ENCODE measurements at regions not wholly inside any gene's neighbourhood (a gene's known extent, or its start where the extent isn't known, plus 50 kb on each side); places are given as distances from the start of the nearest gene placed in this dataset.

DNA sequence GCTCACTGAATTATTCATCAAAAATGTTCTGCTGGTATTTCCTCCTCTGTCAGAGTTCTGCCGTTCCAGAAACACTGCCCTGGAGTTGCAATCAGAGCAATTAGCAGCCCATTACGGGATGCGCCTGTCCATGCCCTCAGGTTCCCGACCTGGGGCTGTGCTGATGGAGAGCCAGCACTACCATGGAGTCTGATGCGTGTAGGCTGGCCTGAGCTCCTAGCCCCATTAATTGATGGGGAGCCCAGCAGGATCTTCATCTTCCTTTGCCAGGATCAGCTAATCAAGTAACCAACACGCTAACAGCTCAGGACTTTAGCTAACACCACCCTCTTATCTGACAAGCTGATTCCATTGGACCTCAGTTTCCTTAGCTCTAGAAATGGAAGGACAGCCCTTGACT is 164.2 kb downstream of the ABHD5 start:
- Mint-ChIP-seq H3K4me3 (no peak overlapping the region), H3K27me3 (peaks cover 47 to 51% of the 10 kb centered on the region in 2 donors), H3K27ac (no peak overlapping the region), H3K4me1 (peaks cover 0 to 4% (median under 1%) of the 10 kb centered on the region in 4 donors), H3K9me3 (peaks cover 0 to 12% (median 4%) of the 10 kb centered on the region in 8 donors), H3K36me3 (no peaks in the 10 kb centered on the region)
- no peak overlapping the region for H3K4me3 ChIP-seq (ENCODE audit: low read length in 2 of 2)
- H3K36me3 ChIP-seq (ENCODE audit: insufficient read depth, low read length), result no peaks in the 10 kb centered on the region
- ChIA-PET CTCF (ENCODE audit: partially characterized antibody) (interaction anchor here (0.8 to 1.5 kb wide), 4 partner anchors 12 to 380 kb away, joined by 3 read pairs; no protein-coding TSS in a partner anchor), POLR2A (ENCODE audit: partially characterized antibody) (no interaction called here)
- H3K27me3 ChIP-seq (ENCODE audit: insufficient read depth, low read length), result peaks cover 15% of the 10 kb centered on the region
- H3K27ac ChIP-seq (ENCODE audit: low read depth, low read length), result no peak overlapping the region
- no peak for DNase-seq
- H3K9me3 ChIP-seq (ENCODE audit: control insufficient read depth in 1 of 2, low read length in 2 of 2), result no peaks in the 10 kb centered on the region
- intact Hi-C loops (cut with micrococcal nuclease), result no loop called here
- H3K4me1 ChIP-seq (ENCODE audit: insufficient read depth, low read length), result no peaks in the 10 kb centered on the region

DNA sequence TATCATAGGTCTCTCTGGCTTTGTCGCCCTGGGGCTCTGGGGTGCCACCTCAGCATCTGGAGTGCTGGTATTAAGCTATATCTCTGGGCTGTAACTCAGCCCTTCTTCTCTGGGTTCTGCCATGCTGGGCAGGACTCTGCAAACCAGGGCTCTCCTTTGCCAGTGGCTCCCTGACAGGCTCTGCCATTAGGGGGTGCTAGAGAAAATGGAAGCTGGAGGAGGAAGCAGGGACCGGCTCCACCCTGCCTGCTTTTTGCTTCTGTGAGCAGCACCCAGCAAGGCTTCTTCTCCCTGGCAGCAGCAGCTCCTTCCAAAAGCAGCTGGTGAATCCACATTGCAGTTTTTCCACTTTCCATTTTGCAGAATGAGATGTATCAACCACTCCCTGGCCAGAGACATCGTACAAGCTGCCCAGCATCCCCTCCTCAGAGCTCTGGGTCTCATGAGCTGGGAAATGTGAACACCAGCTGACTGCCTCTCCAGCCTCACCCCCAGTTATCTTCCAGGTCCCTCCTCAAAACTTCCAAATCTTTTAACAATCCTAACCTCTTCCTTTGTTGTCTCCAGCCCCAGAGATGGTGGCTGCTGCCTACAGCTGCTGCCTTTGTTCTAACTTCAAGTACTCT is 165.0 kb downstream of the ABHD5 start:
- H3K36me3 Mint-ChIP-seq, result no peaks in the 10 kb centered on the region
- CTCF ChIA-PET (ENCODE audit: partially characterized antibody), result interaction anchor here (0.8 to 1.5 kb wide), 7 partner anchors 9 to 379 kb away, joined by 3 to 4 read pairs (median 3); no protein-coding TSS in a partner anchor

DNA sequence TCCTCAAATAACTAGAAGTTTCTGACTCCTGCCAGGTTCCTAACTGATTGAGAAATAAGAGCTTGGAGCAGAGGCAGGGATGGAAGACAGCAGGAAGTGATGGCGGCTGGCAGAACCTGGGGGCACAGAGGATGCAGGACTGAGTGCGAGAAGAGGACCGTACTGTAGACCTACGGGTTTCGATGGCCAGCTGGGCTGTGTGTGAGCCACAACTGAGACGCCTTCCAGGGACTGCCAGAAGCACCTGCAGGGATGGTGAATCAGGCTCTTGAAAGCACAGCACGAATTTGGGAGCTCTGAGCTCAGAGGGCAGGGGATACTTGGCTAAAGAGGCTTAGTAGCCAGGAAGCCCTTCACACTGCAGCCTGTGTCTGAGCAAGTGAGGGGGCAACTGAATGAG is 165.6 kb downstream of the ABHD5 start:
- POLR2A ChIA-PET (ENCODE audit: partially characterized antibody), result no interaction called here
- Mint-ChIP-seq H3K36me3 (no peaks in the 10 kb centered on the region), H3K4me3 (no peak overlapping the region), H3K9me3 (peaks cover 0 to 6% (median 3%) of the 10 kb centered on the region in 8 donors), H3K4me1 (peaks cover 0 to 4% (median under 1%) of the 10 kb centered on the region in 4 donors), H3K27ac (no peak overlapping the region), H3K27me3 (peaks cover 47 to 51% of the 10 kb centered on the region in 2 donors)
- DNase-seq, result no peak
- Histone ChIP-seq H3K27ac (ENCODE audit: low read depth, low read length) (no peak overlapping the region), H3K4me3 (ENCODE audit: low read length in 2 of 2) (no peak overlapping the region), H3K27me3 (ENCODE audit: insufficient read depth, low read length) (peaks cover 15% of the 10 kb centered on the region), H3K36me3 (ENCODE audit: insufficient read depth, low read length) (no peaks in the 10 kb centered on the region), H3K9me3 (ENCODE audit: control insufficient read depth in 1 of 2, low read length in 2 of 2) (no peaks in the 10 kb centered on the region), H3K4me1 (ENCODE audit: insufficient read depth, low read length) (no peaks in the 10 kb centered on the region)
- CTCF ChIA-PET (ENCODE audit: partially characterized antibody), result interaction anchor here (0.9 to 1.4 kb wide), 4 partner anchors 10 to 153 kb away, joined by 3 to 4 read pairs (median 4); no protein-coding TSS in a partner anchor
- intact Hi-C loops (cut with micrococcal nuclease), result no loop called here

More for the DNA sequence above, 165.0 kb downstream of the ABHD5 start:
- POLR2A ChIA-PET (ENCODE audit: partially characterized antibody), result no interaction called here
- intact Hi-C loops (cut with micrococcal nuclease), result no loop called here
- Histone ChIP-seq H3K9me3 (ENCODE audit: control insufficient read depth in 1 of 2, low read length in 2 of 2) (no peaks in the 10 kb centered on the region), H3K36me3 (ENCODE audit: insufficient read depth, low read length) (no peaks in the 10 kb centered on the region), H3K4me3 (ENCODE audit: low read length in 2 of 2) (no peak overlapping the region), H3K27ac (ENCODE audit: low read depth, low read length) (no peak overlapping the region), H3K4me1 (ENCODE audit: insufficient read depth, low read length) (no peaks in the 10 kb centered on the region), H3K27me3 (ENCODE audit: insufficient read depth, low read length) (peaks cover 15% of the 10 kb centered on the region)
- Mint-ChIP-seq H3K4me3 (no peak overlapping the region), H3K4me1 (peaks cover 0 to 4% (median under 1%) of the 10 kb centered on the region in 4 donors), H3K27me3 (peaks cover 47 to 51% of the 10 kb centered on the region in 2 donors), H3K9me3 (peaks cover 0 to 8% (median 3%) of the 10 kb centered on the region in 8 donors), H3K27ac (peak overlapping the region in 1 of 7 donors; percentile 45)
- DNase-seq, result peak in 4 of 5 donors; percentile 3 to 14 (median 9)

DNA sequence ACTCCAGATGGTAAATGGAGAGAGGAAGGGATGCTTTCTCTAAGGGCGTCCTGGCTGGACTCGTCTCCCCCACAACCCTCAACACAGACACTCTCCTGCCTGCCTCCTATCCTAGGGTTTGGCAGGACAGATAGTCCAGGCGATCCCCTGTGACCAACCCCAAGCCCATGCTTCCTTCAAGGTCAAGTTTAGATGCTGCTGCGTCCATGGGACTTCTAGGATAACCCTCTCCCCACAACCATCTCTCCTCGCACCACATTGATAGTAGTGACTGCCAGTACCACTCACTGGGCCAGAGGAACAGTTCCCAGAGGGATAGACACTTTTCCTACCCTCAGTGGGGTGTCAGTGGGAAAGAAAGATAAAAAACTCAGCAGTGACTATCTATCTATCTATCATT is 166.0 kb downstream of the ABHD5 start:
- H3K4me1 Mint-ChIP-seq, result peaks cover 0 to 4% (median under 1%) of the 10 kb centered on the region in 4 donors
- no peak overlapping the region for H3K4me3 Mint-ChIP-seq
- peaks cover 46 to 51% of the 10 kb centered on the region in 2 donors for H3K27me3 Mint-ChIP-seq
- H3K9me3 ChIP-seq (ENCODE audit: control insufficient read depth in 1 of 2, low read length in 2 of 2), result no peaks in the 10 kb centered on the region
- H3K36me3 ChIP-seq (ENCODE audit: insufficient read depth, low read length), result no peaks in the 10 kb centered on the region
- intact Hi-C loops (cut with micrococcal nuclease), result no loop called here
- no peak overlapping the region for H3K4me3 ChIP-seq (ENCODE audit: low read length in 2 of 2)
- H3K36me3 Mint-ChIP-seq, result no peaks in the 10 kb centered on the region
- H3K27ac ChIP-seq (ENCODE audit: low read depth, low read length), result no peak overlapping the region
- H3K27me3 ChIP-seq (ENCODE audit: insufficient read depth, low read length), result peaks cover 15% of the 10 kb centered on the region
- ChIA-PET POLR2A (ENCODE audit: partially characterized antibody) (no interaction called here), CTCF (ENCODE audit: partially characterized antibody) (interaction anchor here (1.1 kb wide), 1 partner anchor 14 kb away, joined by 4 read pairs; no protein-coding TSS in a partner anchor)
- H3K9me3 Mint-ChIP-seq, result peaks cover 0 to 3% (median under 1%) of the 10 kb centered on the region in 8 donors
- no peak overlapping the region for H3K27ac Mint-ChIP-seq
- no peak for DNase-seq
- no peaks in the 10 kb centered on the region for H3K4me1 ChIP-seq (ENCODE audit: insufficient read depth, low read length)

DNA sequence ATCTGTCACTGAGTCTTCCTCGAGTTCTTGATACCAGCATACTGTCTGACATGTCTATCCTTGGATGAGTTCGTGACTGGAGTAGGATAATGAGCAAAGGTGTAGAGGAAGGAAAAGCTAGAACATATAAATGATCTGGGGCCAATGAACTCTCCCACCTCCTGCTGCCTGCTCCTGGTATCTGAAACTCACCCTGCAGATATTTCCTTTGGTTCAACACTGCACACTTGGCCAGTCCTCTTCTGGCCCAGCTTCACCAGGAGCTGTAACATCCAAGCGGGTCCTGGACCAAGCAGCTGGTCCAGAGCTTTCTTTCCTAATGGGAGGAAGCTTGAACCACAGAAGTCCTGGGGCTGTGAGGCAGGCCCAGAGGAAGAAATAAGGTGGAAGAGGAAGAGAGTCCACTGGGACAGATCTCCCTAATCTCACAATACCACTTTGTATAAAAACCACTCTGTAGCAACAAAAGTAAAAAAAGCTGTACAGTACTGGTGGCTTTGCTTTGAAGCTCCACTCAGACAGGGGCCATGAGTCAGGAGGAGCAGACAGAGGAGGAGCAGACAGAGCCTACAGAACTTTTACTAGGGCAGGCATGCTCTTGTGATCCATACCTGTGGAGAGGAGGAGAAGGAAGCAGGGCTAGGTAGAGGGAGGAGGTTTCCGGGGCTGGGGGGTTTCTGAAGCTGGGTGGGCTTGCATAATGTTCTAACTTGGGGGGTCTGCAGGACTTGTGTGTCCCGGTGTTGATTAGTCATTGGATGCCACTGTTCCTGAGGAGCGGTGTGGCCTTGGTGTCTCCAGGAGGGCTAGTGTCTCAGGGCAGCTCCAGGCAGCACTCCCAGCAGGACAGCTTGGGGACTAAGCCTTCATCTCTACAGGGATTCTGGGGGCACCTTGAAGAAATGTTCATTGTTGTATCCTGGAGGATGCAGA is 166.9 kb downstream of the ABHD5 start:
- no peaks in the 10 kb centered on the region for H3K36me3 ChIP-seq (ENCODE audit: insufficient read depth, low read length)
- peaks cover 0 to 3% (median 0%) of the 10 kb centered on the region in 8 donors for H3K9me3 Mint-ChIP-seq
- H3K27me3 Mint-ChIP-seq, result peaks cover 40 to 52% of the 10 kb centered on the region in 2 donors

DNA sequence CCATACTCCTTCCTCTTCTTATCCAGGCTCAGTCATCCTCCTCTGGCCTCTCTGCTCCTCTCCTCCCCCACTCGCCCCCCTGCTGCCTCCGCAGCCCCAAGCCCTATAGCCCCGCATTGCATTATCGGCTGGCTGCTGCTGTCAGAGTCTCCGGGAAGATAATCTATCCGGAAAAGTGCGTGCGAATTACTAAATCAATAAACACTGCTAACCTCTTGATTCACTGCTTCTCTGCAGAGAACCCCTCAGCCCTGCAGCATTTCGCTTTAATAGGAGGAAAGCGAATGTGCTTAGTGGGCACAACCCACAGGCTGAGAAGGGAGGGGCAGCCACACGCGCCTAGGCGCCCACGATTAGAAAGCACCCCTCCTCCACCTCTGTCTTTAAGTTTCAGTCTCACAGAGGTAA is 167.6 kb downstream of the ABHD5 start:
- CTCF ChIA-PET (ENCODE audit: partially characterized antibody), result no interaction called here
- H3K27ac ChIP-seq (ENCODE audit: low read depth, low read length), result no peak overlapping the region
- Mint-ChIP-seq H3K36me3 (no peaks in the 10 kb centered on the region), H3K4me1 (peaks cover 0 to 4% (median under 1%) of the 10 kb centered on the region in 4 donors), H3K27me3 (peaks cover 39 to 59% of the 10 kb centered on the region in 2 donors), H3K27ac (no peak overlapping the region), H3K9me3 (peaks cover 0 to 3% (median 0%) of the 10 kb centered on the region in 8 donors), H3K4me3 (no peak overlapping the region)
- intact Hi-C loops (cut with micrococcal nuclease), result no loop called here
- H3K36me3 ChIP-seq (ENCODE audit: insufficient read depth, low read length), result no peaks in the 10 kb centered on the region
- H3K27me3 ChIP-seq (ENCODE audit: insufficient read depth, low read length), result peaks cover 15% of the 10 kb centered on the region
- DNase-seq, result no peak
- POLR2A ChIA-PET (ENCODE audit: partially characterized antibody), result no interaction called here
- H3K4me1 ChIP-seq (ENCODE audit: insufficient read depth, low read length), result no peaks in the 10 kb centered on the region
- no peak overlapping the region for H3K4me3 ChIP-seq (ENCODE audit: low read length in 2 of 2)
- no peaks in the 10 kb centered on the region for H3K9me3 ChIP-seq (ENCODE audit: control insufficient read depth in 1 of 2, low read length in 2 of 2)

More for the DNA sequence above, 166.9 kb downstream of the ABHD5 start:
- Histone ChIP-seq H3K27ac (ENCODE audit: low read depth, low read length) (no peak overlapping the region), H3K4me1 (ENCODE audit: insufficient read depth, low read length) (no peaks in the 10 kb centered on the region), H3K9me3 (ENCODE audit: control insufficient read depth in 1 of 2, low read length in 2 of 2) (no peaks in the 10 kb centered on the region), H3K27me3 (ENCODE audit: insufficient read depth, low read length) (peaks cover 15% of the 10 kb centered on the region), H3K4me3 (ENCODE audit: low read length in 2 of 2) (no peak overlapping the region)
- Mint-ChIP-seq H3K27ac (no peak overlapping the region), H3K36me3 (no peaks in the 10 kb centered on the region), H3K4me3 (no peak overlapping the region), H3K4me1 (peaks cover 0 to 4% (median under 1%) of the 10 kb centered on the region in 4 donors)
- ChIA-PET CTCF (ENCODE audit: partially characterized antibody) (no interaction called here), POLR2A (ENCODE audit: partially characterized antibody) (no interaction called here)
- no peak for DNase-seq
- intact Hi-C loops (cut with micrococcal nuclease), result no loop called here

DNA sequence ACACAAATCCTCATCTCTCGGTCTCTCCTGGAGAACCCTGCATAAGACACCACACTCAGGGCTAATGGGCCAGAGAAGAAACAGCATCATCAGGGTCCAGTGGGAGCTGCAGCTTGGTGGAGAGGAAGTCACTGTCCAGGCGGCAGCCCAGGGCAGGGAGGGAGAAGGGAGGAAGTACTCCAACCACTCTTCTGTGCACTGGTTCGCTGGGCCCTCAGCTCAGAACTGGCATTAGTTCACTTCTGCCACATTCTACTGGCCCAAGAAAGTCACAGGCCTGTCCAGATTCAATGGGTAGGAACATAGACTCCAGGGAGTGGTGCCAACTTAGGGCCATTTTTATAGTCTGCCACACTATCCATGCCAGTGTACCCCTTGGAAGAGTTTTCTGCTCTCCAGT is 169.0 kb downstream of the ABHD5 start:
- Histone ChIP-seq H3K4me1 (ENCODE audit: insufficient read depth, low read length) (no peaks in the 10 kb centered on the region), H3K4me3 (ENCODE audit: low read length in 2 of 2) (no peak overlapping the region), H3K36me3 (ENCODE audit: insufficient read depth, low read length) (no peaks in the 10 kb centered on the region), H3K9me3 (ENCODE audit: control insufficient read depth in 1 of 2, low read length in 2 of 2) (no peaks in the 10 kb centered on the region), H3K27ac (ENCODE audit: low read depth, low read length) (no peak overlapping the region), H3K27me3 (ENCODE audit: insufficient read depth, low read length) (peaks cover 10% of the 10 kb centered on the region)
- Mint-ChIP-seq H3K36me3 (no peaks in the 10 kb centered on the region), H3K4me3 (no peak overlapping the region), H3K9me3 (no peaks in the 10 kb centered on the region), H3K27ac (no peak overlapping the region), H3K4me1 (peaks cover 0 to 4% (median under 1%) of the 10 kb centered on the region in 4 donors), H3K27me3 (peaks cover 31 to 49% of the 10 kb centered on the region in 2 donors)
- DNase-seq, result no peak
- intact Hi-C loops (cut with micrococcal nuclease), result no loop called here
- ChIA-PET CTCF (ENCODE audit: partially characterized antibody) (no interaction called here), POLR2A (ENCODE audit: partially characterized antibody) (no interaction called here)
